NCI-H1417 (cell line): ENCODE measurements at regions not wholly inside any gene's neighbourhood (a gene's known extent, or its start where the extent isn't known, plus 50 kb on each side); places are given as distances from the start of the nearest gene placed in this dataset.

ENCODE experiments used
- DNase-seq, 3 experiments: peaks; one replicate each; lab custom pipeline; 2025; lab: John Stamatoyannopoulos, UW

DNA sequence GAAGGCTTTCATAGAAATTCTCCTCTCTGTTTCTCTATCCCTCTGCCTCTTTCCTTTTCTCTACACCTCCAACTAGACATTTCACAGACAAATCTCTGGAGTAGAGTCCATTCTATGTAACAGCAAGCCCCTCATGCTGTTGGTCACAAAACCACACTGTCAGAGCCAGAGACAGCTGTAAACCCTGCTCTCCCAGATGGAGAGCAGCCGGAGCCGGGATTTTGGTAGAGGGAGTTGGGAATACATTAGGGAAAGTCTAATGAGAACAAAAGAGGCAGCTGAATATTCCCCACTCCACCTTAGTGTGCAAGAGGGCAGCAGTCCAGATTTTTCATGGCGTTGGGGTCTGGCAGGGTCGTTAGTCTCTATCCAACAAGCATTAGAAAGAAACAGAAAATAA, 68.3 kb upstream of the EDN1 start:
- no peak for DNase-seq

DNA sequence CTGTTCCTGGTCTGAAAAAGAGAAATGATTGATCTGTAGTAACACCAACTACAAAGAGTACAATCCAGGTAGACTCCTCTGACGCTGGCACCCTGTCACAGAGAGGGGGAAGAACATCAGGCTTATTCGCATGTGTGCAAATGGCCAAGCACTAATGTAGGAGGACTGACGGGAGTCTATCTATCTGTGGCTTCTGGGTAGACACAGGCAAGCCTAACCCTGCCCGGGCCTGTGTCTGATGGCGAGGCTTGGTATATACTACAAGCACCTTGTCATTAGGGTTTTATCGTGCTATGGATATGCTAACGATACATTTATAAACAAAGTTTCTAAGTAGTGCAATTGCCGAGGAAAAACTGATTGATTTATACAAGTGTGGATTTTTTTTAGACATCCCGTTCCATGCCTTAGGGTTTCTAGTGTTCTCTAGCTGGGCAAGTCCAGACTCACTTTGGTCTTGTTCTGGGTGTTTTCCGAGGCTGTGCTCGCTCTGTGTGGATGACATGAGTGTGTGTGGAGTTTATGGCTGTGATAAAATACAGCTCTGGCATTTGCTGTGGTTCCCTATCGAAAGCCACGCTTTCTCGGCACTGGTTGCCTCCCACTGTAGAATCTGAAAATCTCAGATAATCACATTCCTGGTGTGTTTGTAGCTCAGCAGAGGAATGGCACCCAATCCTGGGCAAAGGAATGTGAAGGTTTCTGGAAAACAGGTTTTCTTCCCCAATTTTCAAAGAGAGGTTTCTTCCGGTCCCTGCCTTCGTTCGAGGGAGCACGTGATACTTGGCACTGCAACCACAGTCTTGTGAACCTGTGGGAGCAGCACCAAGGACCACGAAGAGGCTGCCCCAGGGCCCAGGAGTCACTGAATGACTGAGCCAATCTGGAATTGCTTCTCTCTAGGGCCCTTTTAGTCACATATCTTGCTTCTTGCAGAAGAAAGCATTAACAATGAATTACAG, 67.5 kb upstream of the EDN1 start:
- DNase-seq, result no peak

DNA sequence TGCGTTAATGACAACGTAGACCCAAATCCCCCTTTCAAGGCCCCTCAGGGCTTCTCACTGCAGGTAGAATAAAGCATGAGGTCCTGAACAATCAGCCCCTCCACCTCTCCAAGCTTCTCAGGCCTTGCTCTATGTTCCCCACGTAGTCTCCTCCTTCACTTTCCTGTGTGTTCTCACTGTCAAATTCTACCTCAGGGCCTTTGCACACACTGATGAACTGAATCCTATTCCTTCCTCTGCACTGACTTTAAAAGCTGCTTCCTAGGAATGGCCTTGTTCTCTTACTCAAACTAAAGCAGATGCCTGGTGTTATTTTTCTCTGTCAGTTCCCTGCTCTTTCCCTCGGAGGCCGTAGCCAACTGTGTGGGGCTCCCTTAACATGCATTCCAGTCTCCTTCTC, 66.8 kb upstream of the EDN1 start:
- DNase-seq, result no peak

DNA sequence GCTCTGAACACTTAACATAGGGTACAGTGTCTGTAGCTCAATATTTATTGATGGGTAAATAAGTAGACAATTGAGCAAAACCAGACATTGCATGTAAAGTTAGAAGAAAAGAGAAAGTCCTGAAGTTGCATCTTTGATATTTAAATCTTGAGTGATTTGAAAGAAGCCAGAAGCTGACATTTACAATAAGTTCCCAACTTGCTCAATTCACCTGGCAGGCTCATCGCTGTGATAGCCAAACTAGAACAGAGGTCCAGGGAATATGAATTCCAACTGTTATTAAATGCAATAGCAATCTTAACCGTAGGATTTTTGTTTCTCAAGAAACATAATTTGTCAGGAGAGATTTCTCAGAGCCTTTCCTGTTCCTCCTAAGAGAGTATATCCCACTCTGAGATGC, 65.9 kb upstream of the EDN1 start:
- DNase-seq, result no peak

DNA sequence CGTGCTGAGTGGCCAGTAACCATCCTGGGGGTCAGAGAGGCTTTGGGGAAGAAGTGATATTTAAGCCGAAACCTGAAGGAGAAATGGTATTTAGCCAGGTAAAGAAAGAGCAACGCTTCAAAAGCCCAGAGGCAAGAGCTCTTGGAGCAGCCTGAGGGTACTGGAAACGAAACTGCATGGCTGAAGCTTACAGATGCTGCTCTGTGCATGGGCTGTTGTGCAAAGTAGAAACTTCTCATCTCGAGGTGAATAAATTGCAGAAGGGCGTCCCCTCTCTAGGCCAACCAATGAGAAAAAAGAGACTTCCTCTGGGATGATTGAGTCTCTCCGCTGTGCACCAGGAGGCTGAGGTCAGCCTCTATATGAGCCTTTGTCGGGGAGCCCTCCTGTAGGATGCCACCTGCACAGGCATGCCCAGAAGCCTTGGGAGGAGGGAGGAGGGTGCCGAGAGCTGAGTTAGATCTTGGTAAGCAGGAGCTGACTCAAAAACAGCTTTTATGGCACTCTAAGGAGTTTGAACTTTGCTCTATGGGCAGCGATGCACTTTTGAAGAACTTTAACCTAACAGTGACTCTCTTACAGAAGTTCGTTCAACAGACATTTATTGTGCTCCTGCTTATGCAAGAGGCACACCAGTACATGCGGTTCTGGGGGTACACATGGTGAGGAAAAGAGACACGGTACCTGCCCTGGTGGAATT, 61.6 kb upstream of the EDN1 start:
- DNase-seq, result no peak

DNA sequence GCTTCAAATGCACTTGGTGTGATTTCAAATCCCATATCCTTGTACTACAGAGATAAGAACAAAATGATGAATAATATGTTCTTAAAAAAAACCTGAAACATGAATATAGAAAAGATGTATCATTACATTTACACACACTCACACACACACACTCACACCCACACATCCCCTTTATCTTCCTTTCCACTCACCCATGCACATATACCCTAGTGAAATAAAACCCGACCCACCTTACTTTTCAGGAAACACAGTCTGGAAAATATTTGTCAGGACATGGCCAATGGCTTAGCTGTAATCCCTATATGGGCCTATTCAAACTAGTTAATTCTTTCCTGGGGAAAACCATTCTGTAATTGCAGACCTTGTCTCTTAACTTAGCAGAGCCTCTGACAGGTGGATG, 60.8 kb upstream of the EDN1 start:
- DNase-seq, result no peak

DNA sequence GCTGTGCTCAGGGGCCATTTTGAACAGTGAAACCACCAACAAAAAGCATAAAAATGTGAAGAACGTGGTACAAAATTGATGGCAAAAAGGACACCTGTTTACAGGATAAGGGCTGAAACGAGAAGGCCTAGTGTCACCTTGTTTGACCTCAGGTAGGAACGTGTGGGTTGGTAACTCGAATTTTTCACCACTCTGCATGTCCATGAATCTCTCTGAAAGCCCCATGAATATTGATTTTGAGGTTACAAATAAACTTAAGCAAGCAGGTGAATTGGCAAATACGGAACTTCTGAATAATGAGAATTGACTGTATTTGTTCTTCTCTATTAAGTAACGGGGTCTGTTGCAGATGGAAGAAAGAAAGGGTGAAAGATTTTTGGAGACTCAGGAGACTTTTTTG, 59.6 kb upstream of the EDN1 start:
- no peak for DNase-seq

DNA sequence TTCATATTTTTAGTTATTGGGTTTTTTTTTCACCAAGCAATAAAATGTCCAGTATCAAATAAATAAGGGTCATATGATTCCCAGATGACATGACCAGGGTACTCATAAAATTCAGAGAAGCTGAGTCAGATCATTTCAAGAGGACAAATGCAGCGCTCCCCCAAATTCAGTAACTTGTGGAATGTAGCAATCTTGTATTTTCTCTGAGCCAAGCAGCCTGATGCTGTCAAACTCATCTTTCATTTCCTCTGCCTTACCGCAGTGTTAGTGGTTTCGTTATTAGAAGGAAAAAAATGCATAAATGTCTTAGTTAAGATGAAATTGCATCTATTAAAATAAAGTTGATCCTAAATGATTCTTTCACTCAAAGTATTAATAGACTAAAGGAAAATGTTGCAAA, 57.8 kb upstream of the EDN1 start:
- DNase-seq, result no peak

DNA sequence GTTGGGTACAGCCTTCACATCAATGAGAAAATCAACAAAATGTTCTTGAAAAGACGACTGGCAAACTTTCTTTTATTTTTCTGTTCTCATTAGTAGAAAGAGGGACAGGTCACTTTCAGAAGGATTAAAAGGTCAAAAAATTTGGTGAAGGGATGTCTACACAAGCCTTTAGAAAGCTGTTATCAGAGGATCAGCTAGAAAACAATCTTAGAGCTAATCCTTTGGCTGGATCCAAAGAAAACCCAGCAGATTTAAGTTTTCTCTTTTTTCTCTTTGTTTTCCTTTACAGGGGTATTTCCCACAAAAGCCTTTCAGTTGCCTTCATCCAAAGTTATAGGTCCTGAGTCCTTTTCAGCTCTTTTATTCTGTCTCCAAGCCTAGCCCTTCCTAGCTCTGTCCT, 57.3 kb upstream of the EDN1 start:
- DNase-seq, result no peak

DNA sequence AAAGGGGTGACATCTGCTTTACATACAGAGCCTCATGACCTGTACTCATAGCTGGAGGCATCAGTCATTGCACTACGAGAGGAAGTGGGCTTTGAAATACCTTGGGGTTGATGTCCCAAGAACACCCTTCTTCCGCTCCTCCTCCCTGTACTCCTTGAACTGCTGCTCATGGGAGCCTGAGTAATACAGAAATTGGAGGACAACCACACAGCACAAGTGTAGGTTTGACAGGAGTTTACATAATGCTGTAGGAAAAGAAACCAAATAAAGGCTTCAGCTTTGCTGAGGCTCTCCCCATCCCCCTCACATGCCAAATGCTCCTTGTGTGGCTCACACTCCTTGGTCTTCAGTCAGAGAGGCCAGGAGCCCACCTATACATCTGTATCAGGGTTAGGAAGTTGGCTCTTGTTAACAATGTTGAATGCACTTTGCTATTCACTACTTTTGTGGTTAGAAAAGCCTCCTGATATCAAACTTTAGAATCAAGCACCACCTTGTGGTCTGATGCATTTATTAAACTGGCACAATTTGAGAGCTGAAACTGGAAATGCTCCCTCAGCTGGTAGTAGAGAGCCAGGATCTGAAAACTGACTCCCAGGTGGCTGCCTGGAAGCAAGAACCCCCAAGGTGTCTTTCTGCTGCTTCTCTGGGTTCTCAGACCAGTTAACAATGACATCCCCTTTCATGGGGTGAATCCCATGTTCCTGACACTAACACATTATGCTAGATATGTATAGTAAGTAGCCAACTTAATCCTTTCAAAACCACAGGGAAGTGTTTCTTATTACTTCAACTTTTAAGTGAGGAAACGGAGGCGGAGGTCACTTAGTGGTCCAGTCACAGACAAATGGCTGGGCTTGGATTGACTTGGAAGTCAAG, 56.2 kb upstream of the EDN1 start:
- DNase-seq, result peak; percentile 48 to 86 (median 56)

DNA sequence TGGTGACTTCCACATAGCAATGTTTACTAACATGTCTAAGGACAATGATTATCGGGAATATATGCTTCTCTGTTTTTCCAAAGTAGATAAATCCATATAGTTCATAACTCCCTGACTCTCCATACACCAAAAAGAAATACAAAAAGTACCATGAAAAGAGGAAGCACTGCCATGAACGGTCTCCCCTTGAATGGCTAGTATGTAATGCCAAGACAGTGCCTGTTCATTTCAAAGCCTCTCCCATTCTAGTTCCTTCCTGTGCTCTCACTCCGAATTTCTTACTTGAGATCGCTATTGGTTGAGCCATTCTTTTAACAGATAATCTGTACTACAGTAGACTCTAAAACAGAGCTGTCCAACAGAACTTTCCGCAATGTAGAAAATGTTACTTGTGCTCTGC, 54.8 kb upstream of the EDN1 start:
- DNase-seq, result no peak

DNA sequence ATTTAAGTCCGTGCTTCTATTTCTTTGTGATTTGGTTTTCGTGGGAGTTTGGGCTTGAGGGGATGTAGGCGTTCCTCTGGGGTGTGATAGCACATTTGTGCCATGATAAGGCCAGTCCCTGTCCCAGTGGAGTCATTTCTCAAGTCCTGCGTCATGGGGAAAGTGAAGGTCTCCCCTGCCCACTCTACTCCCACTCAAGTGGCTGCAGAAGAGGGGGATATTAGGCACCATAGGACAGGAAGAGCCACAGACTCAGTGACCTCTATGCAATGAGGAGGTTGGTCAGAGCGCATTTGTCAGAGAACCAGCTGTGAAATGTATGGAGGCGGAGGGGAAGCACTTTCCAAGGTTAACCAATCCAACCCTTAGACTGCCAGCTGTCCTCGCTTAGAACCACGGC, 51.9 kb upstream of the EDN1 start:
- DNase-seq, result no peak
